Aorta (tissue), 5 donors: ENCODE measurements at regions not wholly inside any gene's neighbourhood (a gene's known extent, or its start where the extent isn't known, plus 50 kb on each side); places are given as distances from the start of the nearest gene placed in this dataset.

Experiments used
- ATAC-seq: fragments of 200-7000 bp; cut with Tn5 transposase; one replicate; pipeline ENCODE4 v1.9.1; 2022; ENCODE audit warnings: moderate library complexity; ENCODE audit not compliant: low FRiP score
- DNase-seq, 2 donors: peaks; one replicate each; pipeline ENCODE4 v3.0.0-alpha.2; 2020
- H3K27ac ChIP-seq, 2 donors: one replicate each; pipeline ENCODE4 v1.5.1; 2013; ENCODE audit warnings: low read length in 2 of 2, mild to moderate bottlenecking in 2 of 2, moderate library complexity in 2 of 2, control low read depth in 1 of 2, inconsistent platforms in 1 of 2, low read depth in 1 of 2
- H3K27me3 ChIP-seq, 2 donors: one replicate each; pipeline ENCODE4 v1.6.1; 2013; ENCODE audit warnings: control low read depth in 1 of 2, low read length in 1 of 2, mild to moderate bottlenecking in 1 of 2, moderate library complexity in 1 of 2; ENCODE audit not compliant: insufficient read depth in 2 of 2, control insufficient read depth in 1 of 2
- H3K36me3 ChIP-seq, 2 donors: one replicate each; pipeline ENCODE4 v1.6.1; 2013; ENCODE audit warnings: control low read depth in 1 of 2, low read length in 1 of 2, mild to moderate bottlenecking in 1 of 2; ENCODE audit not compliant: insufficient read depth in 2 of 2, control insufficient read depth in 1 of 2
- H3K4me1 ChIP-seq, 2 donors: one replicate each; pipeline ENCODE4 v1.6.1; 2013; ENCODE audit warnings: low read length in 2 of 2, control low read depth in 1 of 2, mild to moderate bottlenecking in 1 of 2, moderate library complexity in 1 of 2; ENCODE audit not compliant: insufficient read depth in 2 of 2, control insufficient read depth in 1 of 2
- H3K4me3 ChIP-seq, 2 donors: one replicate each; pipeline ENCODE4 v1.5.1; 2013; ENCODE audit warnings: low read length in 2 of 2, control low read depth in 1 of 2, mild to moderate bottlenecking in 1 of 2
- H3K9me3 ChIP-seq: one replicate; pipeline ENCODE4 v1.6.1; 2013; ENCODE audit warnings: mild to moderate bottlenecking, low read length; ENCODE audit not compliant: control insufficient read depth
- WGBS, 2 donors: extraction: QIAGEN DNeasy Blood & Tissue Kit; methylation state at CpG; one replicate each; pipeline ENCODE4 v1.1.7; 2013; 5-methylcytosine and 5-hydroxymethylcytosine counted together
- intact Hi-C, 2 donors: fragments of 100-400 bp; cut with DNase I; formaldehyde crosslinking; loops; one replicate each; pipeline versions ENCODE4 v1.14.2 to v1.15.0; 2022
- donor health status: healthy with polysubstance abuse.
- donor health status: Bipolar disorder and iron deficiency.
- donor health status: DM: no; HTN: no; CAD: no.
- donor health status: DM: no; HTN: no; CAD: no.
- donor health status: DM: yes; HTN: yes; CAD: no.

DNA sequence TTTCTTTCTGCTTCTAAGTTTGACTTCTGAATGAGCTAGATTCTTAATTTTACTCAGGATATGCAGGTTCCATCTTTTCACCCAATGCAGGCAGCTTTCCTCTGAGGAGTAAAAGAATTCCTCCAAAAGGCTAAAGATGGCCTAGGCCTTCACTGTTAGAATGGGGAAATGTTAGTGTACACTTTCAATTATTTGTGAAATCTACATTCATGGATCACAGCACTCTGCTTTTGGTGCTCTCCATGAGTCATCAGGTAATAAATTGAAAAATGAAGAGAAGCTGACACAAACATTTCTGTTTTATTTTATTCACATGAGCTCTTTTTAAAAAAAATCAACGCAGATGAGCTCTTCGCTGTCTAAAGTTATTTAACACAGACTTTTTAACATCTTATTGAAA, 502.5 kb upstream of the GOLIM4 start:
- 95 to 97% methylated on average over 2 of the region's 2 CpGs for WGBS, 2 donors
- Histone ChIP-seq H3K4me3 (no peak overlapping the region), H3K36me3 (no peaks in the 10 kb centered on the region), H3K27me3 (no peaks in the 10 kb centered on the region), H3K4me1 (no peaks in the 10 kb centered on the region), H3K27ac (no peak overlapping the region), H3K9me3 (no peaks in the 10 kb centered on the region)
- intact Hi-C loops, result no loop called here
- ATAC-seq (no peak), DNase-seq (no peak)

DNA sequence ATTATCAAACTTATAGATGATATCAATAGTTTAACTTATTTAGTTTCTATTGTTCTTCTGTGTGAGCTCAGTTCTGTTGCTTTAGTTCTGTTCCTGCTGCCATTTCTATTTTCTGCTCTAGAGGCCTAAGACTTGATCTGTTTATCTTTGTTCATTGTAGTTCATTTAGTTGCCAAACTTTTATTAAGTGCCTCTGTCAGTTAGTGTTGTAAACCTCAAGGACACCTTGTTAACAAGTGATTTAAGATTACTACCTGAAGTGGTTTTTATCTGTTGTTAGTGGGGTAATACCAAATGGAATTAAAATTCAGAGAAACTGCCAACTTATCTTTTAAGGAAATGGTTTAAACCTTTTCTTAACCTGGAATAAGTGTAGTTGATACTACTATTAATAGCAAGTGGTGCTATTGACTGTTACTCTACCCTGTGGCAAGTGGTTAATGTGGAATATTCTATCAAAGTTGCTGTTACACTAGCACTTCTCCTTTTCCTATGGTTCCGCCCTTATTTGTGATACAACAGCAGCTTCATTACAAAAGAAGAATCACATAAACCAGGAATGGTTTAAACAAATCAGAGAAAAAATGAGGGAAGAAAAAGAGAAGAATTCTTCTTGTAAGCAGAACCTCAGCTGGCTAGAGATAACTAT, 500.6 kb upstream of the GOLIM4 start:
- no peaks in the 10 kb centered on the region for H3K36me3 ChIP-seq
- WGBS, 2 donors, result 93 to 98% methylated on average over 1 of the region's 1 CpG
- no peaks in the 10 kb centered on the region for H3K9me3 ChIP-seq
- DNase-seq, result no peak
- no peaks in the 10 kb centered on the region for H3K4me1 ChIP-seq
- intact Hi-C loops, result no loop called here
- ATAC-seq, result no peak
- no peak overlapping the region for H3K27ac ChIP-seq
- H3K27me3 ChIP-seq, result no peaks in the 10 kb centered on the region
- H3K4me3 ChIP-seq, result no peak overlapping the region

DNA sequence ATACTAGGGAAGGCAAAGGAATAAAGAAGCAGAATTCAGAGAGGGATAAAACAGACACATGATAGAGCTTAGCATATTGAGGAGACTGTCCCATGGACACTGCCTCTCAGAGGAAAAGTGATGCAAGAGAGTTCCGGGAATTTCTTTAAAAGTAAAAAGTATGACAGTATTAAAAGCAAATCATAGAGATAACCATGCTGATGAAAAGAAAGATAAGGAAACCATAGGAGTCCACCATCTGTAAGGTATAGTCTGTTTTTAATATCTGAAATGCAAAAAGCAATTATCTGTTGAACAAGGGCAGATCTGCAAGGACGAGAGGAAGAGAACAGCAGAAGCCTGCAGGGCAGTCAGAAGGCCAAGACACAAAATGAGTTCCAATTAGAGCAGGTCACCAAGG, 495.9 kb upstream of the GOLIM4 start:
- intact Hi-C loops, result no loop called here
- Histone ChIP-seq H3K36me3 (no peaks in the 10 kb centered on the region), H3K27me3 (no peaks in the 10 kb centered on the region), H3K9me3 (no peaks in the 10 kb centered on the region), H3K4me1 (no peaks in the 10 kb centered on the region), H3K27ac (no peak overlapping the region), H3K4me3 (no peak overlapping the region)
- DNase-seq, result no peak
- 85 to 88% methylated on average over 2 of the region's 2 CpGs for WGBS, 2 donors
- ATAC-seq, result no peak

DNA sequence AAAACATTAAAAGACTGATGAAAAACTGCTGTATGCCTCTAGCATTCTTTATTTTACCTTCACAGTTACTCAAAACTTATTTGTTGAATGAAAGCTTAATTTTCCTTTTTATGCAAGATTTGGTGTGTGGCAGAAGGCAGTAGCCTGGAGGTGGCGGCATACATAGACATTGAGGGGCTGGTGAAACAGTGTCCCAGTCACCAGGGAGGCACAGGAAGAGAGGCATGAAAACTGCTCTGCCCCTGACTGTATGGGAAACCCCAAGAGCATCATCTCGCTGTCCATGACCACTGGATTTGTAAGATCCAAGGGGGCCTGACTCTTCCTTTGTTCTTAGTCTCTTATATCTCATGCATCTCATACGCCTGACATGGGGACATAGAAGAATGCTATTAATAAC, 493.7 kb upstream of the GOLIM4 start:
- DNase-seq, result no peak
- no peaks in the 10 kb centered on the region for H3K27me3 ChIP-seq
- H3K9me3 ChIP-seq, result no peaks in the 10 kb centered on the region
- intact Hi-C loops, result no loop called here
- H3K4me1 ChIP-seq, result no peaks in the 10 kb centered on the region
- H3K4me3 ChIP-seq, result no peak overlapping the region
- ATAC-seq, result no peak
- no peaks in the 10 kb centered on the region for H3K36me3 ChIP-seq
- H3K27ac ChIP-seq, result no peak overlapping the region
- 78 to 80% methylated on average over 3 of the region's 3 CpGs for WGBS, 2 donors

DNA sequence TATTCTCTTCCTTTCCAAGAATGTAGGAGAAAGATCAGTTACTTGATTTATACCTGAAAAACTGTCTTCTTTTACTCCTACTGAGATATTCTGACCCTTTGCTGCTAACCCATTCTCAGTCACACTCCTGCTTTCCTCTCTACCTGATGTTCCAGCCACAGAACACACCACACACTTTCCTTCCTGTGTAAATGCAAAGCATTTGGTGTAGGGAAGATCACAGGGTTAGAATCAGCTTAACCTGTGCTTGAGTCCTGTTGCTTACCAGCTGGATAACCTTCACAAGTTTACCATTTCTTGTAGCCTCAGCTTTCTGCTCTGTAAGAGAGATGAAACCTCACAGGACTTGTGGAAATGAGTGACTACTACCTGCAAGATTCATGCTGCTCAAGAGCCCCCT, 489.8 kb upstream of the GOLIM4 start:
- no peaks in the 10 kb centered on the region for H3K9me3 ChIP-seq
- DNase-seq (no peak), ATAC-seq (no peak)
- H3K36me3 ChIP-seq, result no peaks in the 10 kb centered on the region
- H3K4me3 ChIP-seq, result no peak overlapping the region
- intact Hi-C loops, result no loop called here
- no peaks in the 10 kb centered on the region for H3K27me3 ChIP-seq
- H3K27ac ChIP-seq, result no peak overlapping the region
- no peaks in the 10 kb centered on the region for H3K4me1 ChIP-seq

DNA sequence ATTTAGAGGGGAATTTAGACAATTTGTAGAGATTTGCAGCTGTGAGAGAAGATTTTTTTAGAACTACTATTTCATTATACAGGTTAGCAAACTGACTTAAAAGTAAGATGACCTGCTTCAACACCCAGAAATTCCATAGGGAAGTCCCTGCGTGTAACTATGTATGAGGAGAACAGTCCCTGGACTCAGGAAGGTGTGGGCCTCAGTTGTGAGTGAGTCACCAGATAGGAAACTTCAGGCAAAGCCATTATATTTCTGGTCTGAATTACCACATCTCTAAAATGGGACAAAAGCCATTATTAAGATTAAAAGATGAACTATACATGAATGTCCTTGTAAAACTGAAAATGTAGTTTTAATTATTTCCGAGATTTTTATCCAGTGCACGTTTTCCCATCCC, 488.3 kb upstream of the GOLIM4 start:
- no peak for ATAC-seq
- H3K27me3 ChIP-seq, result no peaks in the 10 kb centered on the region
- H3K27ac ChIP-seq, result no peak overlapping the region
- no peak overlapping the region for H3K4me3 ChIP-seq
- DNase-seq, result no peak
- no peaks in the 10 kb centered on the region for H3K9me3 ChIP-seq
- 80 to 89% methylated on average over 3 of the region's 3 CpGs for WGBS, 2 donors
- intact Hi-C loops, result no loop called here
- no peaks in the 10 kb centered on the region for H3K4me1 ChIP-seq
- no peaks in the 10 kb centered on the region for H3K36me3 ChIP-seq

DNA sequence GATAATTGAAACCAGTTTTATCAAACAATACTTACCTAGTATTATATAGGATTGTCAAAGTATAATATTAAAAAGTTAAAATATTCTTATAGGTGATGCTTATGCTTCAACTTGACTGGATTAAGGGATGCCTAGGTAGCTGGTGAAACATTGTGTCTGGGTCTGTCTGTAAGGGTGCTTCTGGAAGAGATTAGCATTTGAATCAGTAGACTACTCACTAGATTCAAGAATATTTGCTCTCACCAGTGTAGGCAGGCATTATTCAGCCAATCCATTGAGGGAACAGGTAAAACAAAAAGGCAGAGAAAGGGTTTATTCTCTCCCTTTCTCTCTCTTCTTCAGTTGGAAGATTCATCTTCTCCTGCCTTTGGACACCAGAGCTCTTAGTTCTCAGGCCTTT, 486.8 kb upstream of the GOLIM4 start:
- intact Hi-C loops, result no loop called here
- Histone ChIP-seq H3K27me3 (no peaks in the 10 kb centered on the region), H3K36me3 (no peaks in the 10 kb centered on the region), H3K27ac (no peak overlapping the region), H3K9me3 (no peaks in the 10 kb centered on the region), H3K4me3 (no peak overlapping the region), H3K4me1 (no peaks in the 10 kb centered on the region)
- DNase-seq, result no peak
- ATAC-seq, result no peak

DNA sequence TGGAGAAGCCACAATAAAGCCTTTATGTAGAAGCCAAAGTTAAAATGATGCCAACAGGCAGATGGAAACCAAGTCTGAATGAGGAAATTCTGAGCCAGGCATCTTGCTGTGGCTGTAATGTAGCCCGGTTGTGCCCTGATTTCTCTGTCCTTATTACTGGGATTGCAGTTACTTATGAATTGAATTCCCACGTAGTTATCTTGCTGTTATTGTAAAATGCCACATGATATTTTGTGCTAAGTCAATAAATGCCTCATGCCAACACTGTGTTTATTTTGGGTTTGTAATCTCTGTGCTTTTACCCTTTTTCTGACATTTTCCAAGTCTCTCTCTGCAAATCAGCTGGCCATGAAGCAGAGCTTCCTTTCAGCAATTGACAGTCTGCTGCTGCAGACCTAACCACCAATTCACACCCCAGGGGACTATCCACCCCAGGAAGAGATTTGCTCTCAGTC, 486.1 kb upstream of the GOLIM4 start:
- DNase-seq (no peak), ATAC-seq (no peak)
- no peaks in the 10 kb centered on the region for H3K27me3 ChIP-seq
- no peak overlapping the region for H3K4me3 ChIP-seq
- intact Hi-C loops, result no loop called here
- WGBS, 2 donors, result 0 to 2% methylated on average over 2 of the region's 2 CpGs
- H3K27ac ChIP-seq, result no peak overlapping the region
- H3K4me1 ChIP-seq, result no peaks in the 10 kb centered on the region
- no peaks in the 10 kb centered on the region for H3K36me3 ChIP-seq
- no peaks in the 10 kb centered on the region for H3K9me3 ChIP-seq

DNA sequence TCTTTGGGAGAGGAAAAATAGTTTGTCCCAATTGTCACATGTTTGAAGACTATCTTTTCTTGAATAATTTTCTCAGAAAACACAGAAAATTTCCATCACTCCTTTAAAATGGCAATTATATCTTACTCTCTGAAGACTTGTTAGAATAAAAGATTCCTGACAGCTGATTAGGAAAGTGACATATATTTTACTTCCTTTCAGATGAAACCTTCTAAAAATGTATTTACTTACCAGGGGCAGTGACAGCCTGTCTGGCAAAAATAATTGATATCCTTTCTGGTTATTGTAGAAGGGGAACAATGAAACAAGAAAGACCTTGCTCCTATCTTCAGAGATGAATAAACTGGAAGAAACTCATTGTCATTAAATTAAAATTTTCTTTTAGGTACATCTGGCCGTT, 483.3 kb upstream of the GOLIM4 start:
- no peak for ATAC-seq

More for the DNA sequence above, 483.3 kb upstream of the GOLIM4 start:
- Histone ChIP-seq H3K4me3 (no peak overlapping the region), H3K9me3 (no peaks in the 10 kb centered on the region), H3K4me1 (no peaks in the 10 kb centered on the region), H3K27me3 (no peaks in the 10 kb centered on the region), H3K36me3 (no peaks in the 10 kb centered on the region), H3K27ac (no peak overlapping the region)
- intact Hi-C loops, result no loop called here
- no peak for DNase-seq
- 46 to 70% methylated on average over 1 of the region's 1 CpG for WGBS, 2 donors
